NCI-H510A treated with DMSO at 0.1 percent for 48 hours (cell line): ENCODE measurements at regions not wholly inside any gene's neighbourhood (a gene's known extent, or its start where the extent isn't known, plus 50 kb on each side); places are given as distances from the start of the nearest gene placed in this dataset.

Experiments
- DNase-seq: peaks from one replicate; lab custom pipeline; 2025; lab: John Stamatoyannopoulos, UW

- DNase-seq = no peak
Observed at GRCh38 chr9:119487118-119487827, 118.0 kb upstream of the BRINP1 start.

- DNase-seq = no peak
Observed at GRCh38 chr9:119483153-119483552, 113.9 kb upstream of the BRINP1 start.

- no peak for DNase-seq
Observed at GRCh38 chr9:119477197-119477596, 108.0 kb upstream of the BRINP1 start.

- DNase-seq = no peak
Observed at GRCh38 chr9:119458068-119458467, 88.8 kb upstream of the BRINP1 start.

- DNase-seq = no peak
Observed at GRCh38 chr9:119453980-119454379, 84.7 kb upstream of the BRINP1 start.

GRCh38 chr9:119453490-119453911 lies 84.3 kb upstream of the BRINP1 start:
- no peak for DNase-seq

GRCh38 chr9:119451426-119451825 lies 82.2 kb upstream of the BRINP1 start:
- no peak for DNase-seq

GRCh38 chr9:119443179-119443578 lies 73.9 kb upstream of the BRINP1 start:
- DNase-seq = no peak

- DNase-seq = no peak
Observed at GRCh38 chr9:119441832-119442231, 72.6 kb upstream of the BRINP1 start.

GRCh38 chr9:119441338-119441737 lies 72.1 kb upstream of the BRINP1 start:
- no peak for DNase-seq

- DNase-seq = no peak
Observed at GRCh38 chr9:119436261-119436660, 67.0 kb upstream of the BRINP1 start.

GRCh38 chr9:119435076-119435475 lies 65.8 kb upstream of the BRINP1 start:
- no peak for DNase-seq

- DNase-seq = no peak
Observed at GRCh38 chr9:119432428-119432827, 63.2 kb upstream of the BRINP1 start.

- DNase-seq = no peak
Observed at GRCh38 chr9:119429302-119429701, 60.1 kb upstream of the BRINP1 start.

GRCh38 chr9:119420231-119420630 lies 51.0 kb upstream of the BRINP1 start:
- DNase-seq = no peak
